ENCODE measurements at regions not wholly inside any gene's neighbourhood (a gene's known extent, or its start where the extent isn't known, plus 50 kb on each side); places are given as distances from the start of the nearest gene placed in this dataset.

DNA sequence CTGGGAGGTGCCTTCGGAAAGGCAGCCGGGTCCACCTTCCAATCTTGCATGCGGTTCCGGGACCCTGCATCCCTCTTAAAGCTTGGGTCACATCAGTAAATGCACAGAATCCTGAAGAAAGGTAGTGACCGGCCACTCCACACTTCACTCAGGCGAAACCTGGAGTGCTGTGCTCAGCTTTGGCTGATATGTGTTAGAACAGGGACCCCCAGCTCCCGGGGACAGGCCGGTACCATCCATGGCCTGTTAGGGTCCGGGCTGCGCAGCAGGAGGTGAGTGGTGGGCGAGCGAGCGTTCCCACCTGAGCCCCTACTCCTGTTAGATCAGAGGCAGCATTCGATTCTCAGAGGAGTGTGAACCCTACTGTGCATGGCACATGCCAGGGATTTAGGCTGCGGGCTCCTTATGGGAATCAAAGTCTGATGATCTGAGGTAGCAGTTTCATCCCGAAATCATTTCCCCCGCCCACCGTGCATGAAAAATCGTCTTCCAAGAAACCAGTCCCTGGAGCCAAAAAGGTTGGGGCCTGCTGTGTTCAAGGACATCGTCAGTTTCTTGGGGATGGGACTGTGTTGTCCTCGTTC, 143.0 kb downstream of the ERMARD start:
- TF ChIP-seq, protein P1, sequence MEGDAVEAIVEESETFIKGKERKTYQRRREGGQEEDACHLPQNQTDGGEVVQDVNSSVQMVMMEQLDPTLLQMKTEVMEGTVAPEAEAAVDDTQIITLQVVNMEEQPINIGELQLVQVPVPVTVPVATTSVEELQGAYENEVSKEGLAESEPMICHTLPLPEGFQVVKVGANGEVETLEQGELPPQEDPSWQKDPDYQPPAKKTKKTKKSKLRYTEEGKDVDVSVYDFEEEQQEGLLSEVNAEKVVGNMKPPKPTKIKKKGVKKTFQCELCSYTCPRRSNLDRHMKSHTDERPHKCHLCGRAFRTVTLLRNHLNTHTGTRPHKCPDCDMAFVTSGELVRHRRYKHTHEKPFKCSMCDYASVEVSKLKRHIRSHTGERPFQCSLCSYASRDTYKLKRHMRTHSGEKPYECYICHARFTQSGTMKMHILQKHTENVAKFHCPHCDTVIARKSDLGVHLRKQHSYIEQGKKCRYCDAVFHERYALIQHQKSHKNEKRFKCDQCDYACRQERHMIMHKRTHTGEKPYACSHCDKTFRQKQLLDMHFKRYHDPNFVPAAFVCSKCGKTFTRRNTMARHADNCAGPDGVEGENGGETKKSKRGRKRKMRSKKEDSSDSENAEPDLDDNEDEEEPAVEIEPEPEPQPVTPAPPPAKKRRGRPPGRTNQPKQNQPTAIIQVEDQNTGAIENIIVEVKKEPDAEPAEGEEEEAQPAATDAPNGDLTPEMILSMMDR (IDR thresholded peaks at IDR 0.05) = no peak
- no peaks in the 10 kb centered on the region for H3K4me1 ChIP-seq (ENCODE audit: control insufficient read depth in 1 of 2, insufficient read depth in 1 of 2, low read depth in 1 of 2, low read length in 1 of 2)
- no peaks in the 10 kb centered on the region for H3K9me3 ChIP-seq
- no peaks in the 10 kb centered on the region for H3K36me3 ChIP-seq
- H3K27me3 ChIP-seq = no peaks in the 10 kb centered on the region
- no peak overlapping the region for H3K27ac ChIP-seq
- no peak overlapping the region for H3K4me3 ChIP-seq (ENCODE audit: low read depth in 1 of 2, low read length in 1 of 2)

DNA sequence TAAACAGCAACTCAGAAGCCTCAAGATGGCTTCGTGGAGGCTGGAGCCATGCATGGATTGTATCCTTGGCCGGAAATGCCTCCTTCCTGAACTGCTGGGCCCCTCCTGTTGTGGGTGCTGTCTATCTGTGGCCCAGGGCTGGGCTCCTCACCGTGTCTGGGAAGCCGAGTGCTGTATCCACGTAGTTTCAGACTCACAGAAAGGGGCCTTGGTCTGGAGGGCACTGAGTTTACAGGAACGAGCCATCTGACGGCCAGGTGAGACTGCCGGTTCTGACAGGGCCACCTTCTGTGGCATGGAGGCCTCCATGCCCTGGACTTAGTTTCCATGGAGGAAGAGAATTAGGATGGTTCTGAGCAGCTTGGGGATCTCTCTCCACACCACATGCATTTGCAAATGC, 142.2 kb downstream of the ERMARD start:
- no peak overlapping the region for H3K4me3 ChIP-seq (ENCODE audit: low read depth in 1 of 2, low read length in 1 of 2)
- no peak overlapping the region for H3K27ac ChIP-seq
- no peaks in the 10 kb centered on the region for H3K36me3 ChIP-seq
- H3K9me3 ChIP-seq = no peaks in the 10 kb centered on the region
- TF ChIP-seq, protein P1 (IDR thresholded peaks at IDR 0.05) = no peak
- no peaks in the 10 kb centered on the region for H3K27me3 ChIP-seq
- no peaks in the 10 kb centered on the region for H3K4me1 ChIP-seq (ENCODE audit: control insufficient read depth in 1 of 2, insufficient read depth in 1 of 2, low read depth in 1 of 2, low read length in 1 of 2)

DNA sequence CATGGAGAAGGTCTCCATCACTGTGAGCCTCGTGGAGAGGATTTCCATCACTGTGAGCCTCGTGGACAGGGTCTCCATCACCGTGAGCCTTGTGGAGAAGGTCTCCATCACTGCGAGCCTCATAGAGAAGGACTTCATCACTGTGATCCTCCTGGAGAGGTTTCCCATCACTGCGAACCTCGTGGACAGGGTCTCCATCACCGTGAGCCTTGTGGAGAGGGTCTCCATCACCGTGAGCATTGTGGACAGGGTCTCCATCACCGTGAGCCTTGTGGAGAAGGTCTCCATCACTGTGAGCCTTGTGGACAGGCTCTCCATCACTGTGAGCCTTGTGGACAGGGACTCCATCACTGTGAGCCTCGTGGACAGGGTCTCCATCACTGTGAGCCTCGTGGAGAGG, 140.4 kb downstream of the ERMARD start:
- H3K27ac ChIP-seq = no peak overlapping the region
- H3K9me3 ChIP-seq = no peaks in the 10 kb centered on the region
- TF ChIP-seq, protein P1 (IDR thresholded peaks at IDR 0.05) = no peak
- H3K4me1 ChIP-seq (ENCODE audit: control insufficient read depth in 1 of 2, insufficient read depth in 1 of 2, low read depth in 1 of 2, low read length in 1 of 2) = no peaks in the 10 kb centered on the region
- H3K4me3 ChIP-seq (ENCODE audit: low read depth in 1 of 2, low read length in 1 of 2) = no peak overlapping the region
- H3K27me3 ChIP-seq = no peaks in the 10 kb centered on the region
- no peaks in the 10 kb centered on the region for H3K36me3 ChIP-seq

DNA sequence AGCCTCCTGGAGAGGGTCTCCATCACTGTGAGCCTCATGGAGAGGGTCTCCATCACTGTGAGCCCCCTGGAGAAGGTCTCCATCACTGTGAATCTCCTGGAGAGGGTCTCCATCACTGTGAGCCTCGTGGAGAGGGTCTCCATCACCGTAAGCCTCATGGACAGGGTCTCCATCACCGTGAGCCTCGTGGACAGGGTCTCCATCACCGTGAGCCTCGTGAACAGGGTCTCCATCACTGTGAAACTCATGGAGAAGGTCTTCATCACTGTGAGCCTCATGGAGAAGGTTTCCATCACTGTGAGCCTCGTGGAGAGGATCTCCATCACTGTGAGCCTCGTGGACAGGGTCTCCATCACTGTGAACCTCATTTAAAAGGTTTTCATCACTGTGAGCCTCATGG, 140.0 kb downstream of the ERMARD start:
- Histone ChIP-seq H3K27me3 (no peaks in the 10 kb centered on the region), H3K4me1 (ENCODE audit: control insufficient read depth in 1 of 2, insufficient read depth in 1 of 2, low read depth in 1 of 2, low read length in 1 of 2) (no peaks in the 10 kb centered on the region), H3K4me3 (ENCODE audit: low read depth in 1 of 2, low read length in 1 of 2) (no peak overlapping the region), H3K36me3 (no peaks in the 10 kb centered on the region), H3K9me3 (no peaks in the 10 kb centered on the region), H3K27ac (no peak overlapping the region)
- TF ChIP-seq, protein P1 (IDR thresholded peaks at IDR 0.05) = no peak

DNA sequence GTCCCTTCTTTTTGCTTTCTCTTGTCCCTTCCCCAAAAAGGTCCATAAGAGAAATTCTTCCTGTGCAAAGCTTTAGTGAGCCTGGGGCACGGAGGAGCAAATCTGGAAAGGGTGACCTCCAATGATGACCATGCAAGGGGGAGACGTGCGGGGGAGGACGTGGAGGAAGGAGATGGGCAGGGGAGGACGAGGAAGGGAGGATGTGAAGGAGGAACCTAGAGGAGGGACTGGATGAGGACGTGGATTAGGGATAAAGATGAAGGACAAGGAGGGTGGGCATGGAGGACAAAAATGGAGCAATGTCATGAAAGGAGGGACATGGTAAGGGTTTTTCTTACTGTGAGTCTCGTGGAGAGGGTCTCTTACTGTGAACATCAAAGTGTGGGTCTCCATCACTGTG, 139.5 kb downstream of the ERMARD start:
- TF ChIP-seq, protein P1 (IDR thresholded peaks at IDR 0.05) = no peak
- no peak overlapping the region for H3K27ac ChIP-seq
- H3K9me3 ChIP-seq = no peaks in the 10 kb centered on the region
- no peaks in the 10 kb centered on the region for H3K36me3 ChIP-seq
- H3K4me1 ChIP-seq (ENCODE audit: control insufficient read depth in 1 of 2, insufficient read depth in 1 of 2, low read depth in 1 of 2, low read length in 1 of 2) = no peaks in the 10 kb centered on the region
- no peak overlapping the region for H3K4me3 ChIP-seq (ENCODE audit: low read depth in 1 of 2, low read length in 1 of 2)
- H3K27me3 ChIP-seq = no peaks in the 10 kb centered on the region

DNA sequence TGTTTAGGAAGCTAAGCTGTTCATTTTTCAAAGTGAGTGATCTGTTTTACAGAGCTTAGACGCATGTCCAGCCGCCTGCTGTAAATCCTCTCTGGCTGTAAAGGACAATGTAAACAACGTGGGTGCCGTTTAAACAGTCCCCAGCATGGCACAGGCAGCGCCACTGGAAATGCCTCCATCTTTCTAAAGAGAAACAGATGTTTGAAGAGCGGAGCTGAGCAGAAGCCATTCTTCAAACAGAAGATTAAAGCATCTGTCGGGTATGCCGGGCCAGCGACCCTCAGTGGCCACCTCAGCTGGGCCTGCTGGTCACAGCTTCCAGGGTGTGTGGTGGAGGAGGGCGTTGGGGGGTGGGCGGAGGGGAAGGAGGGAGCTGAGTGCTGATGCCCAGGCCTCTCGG, 138.6 kb downstream of the ERMARD start:
- Histone ChIP-seq H3K27me3 (no peaks in the 10 kb centered on the region), H3K27ac (no peak overlapping the region), H3K36me3 (no peaks in the 10 kb centered on the region), H3K4me3 (ENCODE audit: low read depth in 1 of 2, low read length in 1 of 2) (no peak overlapping the region), H3K9me3 (no peaks in the 10 kb centered on the region), H3K4me1 (ENCODE audit: control insufficient read depth in 1 of 2, insufficient read depth in 1 of 2, low read depth in 1 of 2, low read length in 1 of 2) (no peaks in the 10 kb centered on the region)
- TF ChIP-seq, protein P1 (IDR thresholded peaks at IDR 0.05) = no peak
